HFF-Myc (cell line): ENCODE measurements at regions not wholly inside any gene's neighbourhood (a gene's known extent, or its start where the extent isn't known, plus 50 kb on each side); places are given as distances from the start of the nearest gene placed in this dataset.
A peak's percentile ranks its signal among the peaks of the same experiment; 100 is the strongest.

Experiments used
- DNase-seq: peaks from one replicate; pipeline ENCODE4 v3.0.0-alpha.2; 2011; ENCODE audit warnings: low read depth; ENCODE audit errors: extremely low read depth
- H3K4me3 ChIP-seq: replicated peaks from 2 replicates; pipeline ENCODE4 v1.5.1; 2011; ENCODE audit warnings: low read depth, mild to moderate bottlenecking, control low read depth, low read length
- CTCF ChIP-seq: IDR thresholded peaks from 2 replicates; pipeline ENCODE4 v1.5.1; 2012; ENCODE audit warnings: mild to moderate bottlenecking, low read depth, low read length, control low read depth; ENCODE audit errors: missing control alignments

GRCh38 chr6:102798636-102799035 lies 1405.1 kb downstream of the GRIK2 start:
- DNase-seq, result no peak
- TF ChIP-seq CTCF, result peak; percentile 6
- H3K4me3 ChIP-seq, result no peak overlapping the region

- H3K4me3 ChIP-seq, result no peak overlapping the region
- DNase-seq, result no peak
- no peak for TF ChIP-seq CTCF
Measured at GRCh38 chr6:102793752-102794151, 1400.2 kb downstream of the GRIK2 start.

- H3K4me3 ChIP-seq, result no peak overlapping the region
- no peak for TF ChIP-seq CTCF
- no peak for DNase-seq
Measured at GRCh38 chr6:102774326-102774725, 1380.8 kb downstream of the GRIK2 start.

GRCh38 chr6:102773636-102774035 lies 1380.1 kb downstream of the GRIK2 start:
- TF ChIP-seq CTCF, result no peak

GRCh38 chr6:102766963-102767362 lies 1373.5 kb downstream of the GRIK2 start:
- no peak overlapping the region for H3K4me3 ChIP-seq
- DNase-seq, result no peak
- no peak for TF ChIP-seq CTCF

More at GRCh38 chr6:102773636-102774035, 1380.1 kb downstream of the GRIK2 start:
- no peak for DNase-seq
- H3K4me3 ChIP-seq, result no peak overlapping the region

GRCh38 chr6:102764317-102764716 lies 1370.8 kb downstream of the GRIK2 start:
- no peak for DNase-seq
- no peak overlapping the region for H3K4me3 ChIP-seq
- TF ChIP-seq CTCF, result no peak

GRCh38 chr6:102763891-102764290 lies 1370.4 kb downstream of the GRIK2 start:
- H3K4me3 ChIP-seq, result no peak overlapping the region
- TF ChIP-seq CTCF, result no peak
- no peak for DNase-seq
